ENCODE measurements at regions not wholly inside any gene's neighbourhood (a gene's known extent, or its start where the extent isn't known, plus 50 kb on each side); places are given as distances from the start of the nearest gene placed in this dataset.

- TF ChIP-seq, protein P1, sequence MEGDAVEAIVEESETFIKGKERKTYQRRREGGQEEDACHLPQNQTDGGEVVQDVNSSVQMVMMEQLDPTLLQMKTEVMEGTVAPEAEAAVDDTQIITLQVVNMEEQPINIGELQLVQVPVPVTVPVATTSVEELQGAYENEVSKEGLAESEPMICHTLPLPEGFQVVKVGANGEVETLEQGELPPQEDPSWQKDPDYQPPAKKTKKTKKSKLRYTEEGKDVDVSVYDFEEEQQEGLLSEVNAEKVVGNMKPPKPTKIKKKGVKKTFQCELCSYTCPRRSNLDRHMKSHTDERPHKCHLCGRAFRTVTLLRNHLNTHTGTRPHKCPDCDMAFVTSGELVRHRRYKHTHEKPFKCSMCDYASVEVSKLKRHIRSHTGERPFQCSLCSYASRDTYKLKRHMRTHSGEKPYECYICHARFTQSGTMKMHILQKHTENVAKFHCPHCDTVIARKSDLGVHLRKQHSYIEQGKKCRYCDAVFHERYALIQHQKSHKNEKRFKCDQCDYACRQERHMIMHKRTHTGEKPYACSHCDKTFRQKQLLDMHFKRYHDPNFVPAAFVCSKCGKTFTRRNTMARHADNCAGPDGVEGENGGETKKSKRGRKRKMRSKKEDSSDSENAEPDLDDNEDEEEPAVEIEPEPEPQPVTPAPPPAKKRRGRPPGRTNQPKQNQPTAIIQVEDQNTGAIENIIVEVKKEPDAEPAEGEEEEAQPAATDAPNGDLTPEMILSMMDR (IDR thresholded peaks at IDR 0.05): no peak
- no peak for TF ChIP-seq POLR2A (IDR thresholded peaks at IDR 0.05)
Observed at GRCh38 chr21:38986406-38986805, 180.7 kb downstream of the ETS2 start.

Data from body of pancreas (tissue), 4 donors.